GM12878 (cell line): ENCODE measurements at regions not wholly inside any gene's neighbourhood (a gene's known extent, or its start where the extent isn't known, plus 50 kb on each side); places are given as distances from the start of the nearest gene placed in this dataset.

Source experiments
- ATAC-seq: fragments of 200-7000 bp; cut with Tn5 transposase; 3 replicates; pipeline ENCODE4 v1.9.1; 2020; ENCODE audit warnings: mild to moderate bottlenecking, moderate library complexity
- BruUV-seq: library from RNA; stranded (reverse); fragments of 400-500 nt; replicated peaks from 2 replicates; lab custom pipeline; 2021; lab: Mats Ljungman, UMichigan
- CTCF ChIA-PET: fragments of 300-600 bp; sonication (Branson Sonifier 250); formaldehyde crosslinking; extraction: SDS; loops from one replicate; lab custom pipeline; 2021; ENCODE audit warnings: inconsistent platforms; lab: Yijun Ruan, JAX
- POLR2A ChIA-PET: fragments of 350-600 bp; formaldehyde crosslinking; extraction: SDS; loops from one replicate; lab custom pipeline; 2021; ENCODE audit warnings: inconsistent platforms; lab: Charles Lee
- RAD21 ChIA-PET: fragments of 300-600 bp; sonication (Branson Sonifier 250); formaldehyde crosslinking; loops from one replicate; lab custom pipeline; 2023; ENCODE audit warnings: antibody characterized with exemption; ENCODE audit not compliant: unreplicated experiment; lab: Charles Lee
- SMC1A ChIA-PET: fragments of 300-600 bp; sonication (Branson Sonifier 250); formaldehyde crosslinking; loops from one replicate; lab custom pipeline; 2023; ENCODE audit not compliant: unreplicated experiment, uncharacterized antibody; lab: Charles Lee
- DNase-seq: peaks from one replicate; pipeline ENCODE4 v3.0.0-alpha.2; 2011; ENCODE audit warnings: low read depth, low spot score
- FAIRE-seq: peaks from 3 replicates; lab custom pipeline; 2011; peaks lifted over from hg19 to GRCh38; lab: Jason Lieb, UNC
- H2AFZ ChIP-seq: 2 replicates; pipeline ENCODE4 v1.6.0; 2011; ENCODE audit warnings: low read depth, low read length, control low read depth; ENCODE audit not compliant: control insufficient read depth
- H3K27ac ChIP-seq: 2 replicates; pipeline ENCODE4 v1.5.1; 2011; ENCODE audit warnings: control low read depth; ENCODE audit not compliant: control insufficient read depth, insufficient read depth
- H3K27me3 ChIP-seq, 2 experiments: replicated peaks in 1 of 2; 2 replicates each; pipeline versions ENCODE4 v1.6.0 to v1.6.1; 2011; ENCODE audit warnings: low read length in 1 of 2; ENCODE audit not compliant: control insufficient read depth in 2 of 2, insufficient read depth in 2 of 2
- H3K36me3 ChIP-seq, 2 experiments: 2 replicates each; pipeline ENCODE4 v1.5.1; 2011; ENCODE audit warnings: low read length in 1 of 2; ENCODE audit not compliant: control insufficient read depth in 2 of 2, insufficient read depth in 2 of 2
- H3K4me1 ChIP-seq: 2 replicates; pipeline ENCODE4 v1.6.1; 2011; ENCODE audit warnings: mild to moderate bottlenecking, low read length, moderate library complexity, mixed read lengths; ENCODE audit not compliant: control insufficient read depth, insufficient read depth
- H3K4me2 ChIP-seq: 2 replicates; pipeline ENCODE4 v1.6.0; 2011; ENCODE audit warnings: control low read depth; ENCODE audit not compliant: control insufficient read depth, insufficient read depth
- H3K4me3 ChIP-seq: fragments of 200-600 bp; sonication (generic); 2 replicates; pipeline ENCODE4 v1.5.1; 2016
- H3K79me2 ChIP-seq: 2 replicates; pipeline ENCODE4 v1.6.0; 2011; ENCODE audit warnings: low read length; ENCODE audit not compliant: control insufficient read depth, insufficient read depth
- H3K9ac ChIP-seq: 2 replicates; pipeline ENCODE4 v1.8.0; 2011; ENCODE audit warnings: low read length, control low read depth, mixed read lengths; ENCODE audit not compliant: control insufficient read depth, insufficient read depth
- H3K9me3 ChIP-seq: replicated peaks from 3 replicates; pipeline ENCODE4 v1.5.1; 2011; ENCODE audit warnings: mild to moderate bottlenecking, low read length; ENCODE audit not compliant: control insufficient read depth, insufficient read depth
- H4K20me1 ChIP-seq: 2 replicates; pipeline ENCODE4 v1.6.0; 2011; ENCODE audit not compliant: control insufficient read depth, insufficient read depth
- HDGF ChIP-seq: fragments of 450-650 bp; IDR thresholded peaks from 2 replicates; pipeline ENCODE4 v1.6.1; 2016; ENCODE audit warnings: antibody characterized with exemption
- IKZF1 ChIP-seq: fragments of 450-650 bp; conservative IDR thresholded peaks from 2 replicates; pipeline ENCODE4 v1.6.1; 2017; ENCODE audit warnings: antibody characterized with exemption, mild to moderate bottlenecking
- KLF5 ChIP-seq: fragments of 450-650 bp; IDR thresholded peaks from 2 replicates; pipeline ENCODE4 v1.6.1; 2014; ENCODE audit warnings: mild to moderate bottlenecking; ENCODE audit not compliant: partially characterized antibody
- NFXL1 ChIP-seq: fragments of 450-650 bp; IDR thresholded peaks from 2 replicates; pipeline ENCODE4 v1.6.1; 2017; ENCODE audit warnings: antibody characterized with exemption, mild to moderate bottlenecking, borderline replicate concordance
- NFYA ChIP-seq: IDR thresholded peaks from 2 replicates; pipeline ENCODE4 v1.6.1; 2011; ENCODE audit warnings: low read depth, mild to moderate bottlenecking, low read length, improper control_type of control experiment, borderline replicate concordance
- NRF1 ChIP-seq: conservative IDR thresholded peaks from 2 replicates; pipeline ENCODE4 v1.6.1; 2011; ENCODE audit warnings: mild to moderate bottlenecking, low read depth, low read length, improper control_type of control experiment
- PAX8 ChIP-seq: fragments of 450-650 bp; IDR thresholded peaks from 2 replicates; pipeline ENCODE4 v1.6.1; 2017; ENCODE audit warnings: mild to moderate bottlenecking, moderate library complexity
- TCF3 ChIP-seq: IDR thresholded peaks from 2 replicates; pipeline ENCODE4 v1.6.1; 2012; ENCODE audit warnings: low read depth, mild to moderate bottlenecking, low read length, borderline replicate concordance; ENCODE audit not compliant: insufficient read depth
- ZNF687 ChIP-seq: fragments of 450-650 bp; IDR thresholded peaks from 2 replicates; pipeline ENCODE4 v1.6.1; 2017; ENCODE audit warnings: mild to moderate bottlenecking, moderate library complexity
- WGBS: methylation state at CpG from one replicate; pipeline ENCODE4 v1.1.6; 2016; ENCODE audit warnings: low lambda C conversion rate; ENCODE audit not compliant: insufficient replicate concordance, insufficient coverage; ENCODE audit errors: missing lambda C conversion rate; 5-methylcytosine and 5-hydroxymethylcytosine counted together
- in situ Hi-C: fragments of 300-500 bp; cut with MboI; formaldehyde crosslinking; loops from 9 replicates; pipeline ENCODE4 v1.14.3; 2018; ENCODE audit warnings: mixed read lengths
- intact Hi-C: fragments of 100-400 bp; cut with micrococcal nuclease; formaldehyde crosslinking; loops from one replicate; pipeline ENCODE4 v1.14.2; 2022; ENCODE audit not compliant: unreplicated experiment
- TF ChIP-seq, protein P1 (sequence below), 3 experiments: IDR thresholded peaks in 2 of 3; conservative IDR thresholded peaks in 1 of 3; 2 replicates each; pipeline ENCODE4 v1.5.1; 2011; ENCODE audit warnings: low read depth in 3 of 3, low read length in 3 of 3, mild to moderate bottlenecking in 3 of 3, control low read depth in 2 of 3, moderate library complexity in 2 of 3, inconsistent platforms in 1 of 3, mixed read lengths in 1 of 3; ENCODE audit not compliant: control insufficient read depth in 2 of 3, insufficient read depth in 1 of 3; ENCODE audit errors: extremely low read depth in 1 of 3

GRCh38 chr3:43197181-43197580 lies 89.2 kb upstream of the SNRK start:
- in situ Hi-C loops = no loop called here

More at GRCh38 chr3:43197181-43197580, 89.2 kb upstream of the SNRK start:
- ATAC-seq = no peak
- H3K4me2 ChIP-seq = no peak overlapping the region
- H3K4me1 ChIP-seq = no peaks in the 10 kb centered on the region
- no TSS peak for BruUV-seq
- no peak overlapping the region for H3K9ac ChIP-seq
- no peaks in the 10 kb centered on the region for H3K79me2 ChIP-seq
- ChIA-PET SMC1A (no interaction called here), RAD21 (no interaction called here), POLR2A (no interaction called here), CTCF (no interaction called here)
- no peak overlapping the region for H3K4me3 ChIP-seq
- no peak overlapping the region for H3K27ac ChIP-seq
- WGBS = 0% methylated on average over 1 of the region's 1 CpG
- H3K9me3 ChIP-seq = no peaks in the 10 kb centered on the region; the same call in 2 of the 3 replicates
- FAIRE-seq = no peak
- H4K20me1 ChIP-seq = no peaks in the 10 kb centered on the region
- no peak for TF ChIP-seq PAX8
- no peak for TF ChIP-seq NFYA
- no peak for TF ChIP-seq NRF1
- no peak for TF ChIP-seq TCF3
- TF ChIP-seq KLF5 = no peak
- no peak for TF ChIP-seq HDGF
- TF ChIP-seq IKZF1 = no peak
- no peak for TF ChIP-seq ZNF687
- TF ChIP-seq, protein P1, sequence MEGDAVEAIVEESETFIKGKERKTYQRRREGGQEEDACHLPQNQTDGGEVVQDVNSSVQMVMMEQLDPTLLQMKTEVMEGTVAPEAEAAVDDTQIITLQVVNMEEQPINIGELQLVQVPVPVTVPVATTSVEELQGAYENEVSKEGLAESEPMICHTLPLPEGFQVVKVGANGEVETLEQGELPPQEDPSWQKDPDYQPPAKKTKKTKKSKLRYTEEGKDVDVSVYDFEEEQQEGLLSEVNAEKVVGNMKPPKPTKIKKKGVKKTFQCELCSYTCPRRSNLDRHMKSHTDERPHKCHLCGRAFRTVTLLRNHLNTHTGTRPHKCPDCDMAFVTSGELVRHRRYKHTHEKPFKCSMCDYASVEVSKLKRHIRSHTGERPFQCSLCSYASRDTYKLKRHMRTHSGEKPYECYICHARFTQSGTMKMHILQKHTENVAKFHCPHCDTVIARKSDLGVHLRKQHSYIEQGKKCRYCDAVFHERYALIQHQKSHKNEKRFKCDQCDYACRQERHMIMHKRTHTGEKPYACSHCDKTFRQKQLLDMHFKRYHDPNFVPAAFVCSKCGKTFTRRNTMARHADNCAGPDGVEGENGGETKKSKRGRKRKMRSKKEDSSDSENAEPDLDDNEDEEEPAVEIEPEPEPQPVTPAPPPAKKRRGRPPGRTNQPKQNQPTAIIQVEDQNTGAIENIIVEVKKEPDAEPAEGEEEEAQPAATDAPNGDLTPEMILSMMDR (IDR thresholded peaks at IDR 0.05 in 2 of 3, conservative IDR thresholded peaks at IDR 0.05 in 1 of 3; ENCODE audit: control insufficient read depth in 2 of 3, extremely low read depth in 1 of 3, insufficient read depth in 1 of 3, low read depth in 3 of 3, low read length in 3 of 3) = no peak
- no peak for TF ChIP-seq NFXL1
- H3K36me3 ChIP-seq = no peaks in the 10 kb centered on the region
- H2AFZ ChIP-seq = no peak overlapping the region
- no peaks in the 10 kb centered on the region; a peak in 2 of 4 replicates for H3K27me3 ChIP-seq
- DNase-seq = no peak
- intact Hi-C loops = no loop called here
